Hypothalamus (tissue), 51 donors: ENCODE measurements at regions not wholly inside any gene's neighbourhood (a gene's known extent, or its start where the extent isn't known, plus 50 kb on each side); places are given as distances from the start of the nearest gene placed in this dataset.

Source experiments
- DNase-seq, 51 donors: peaks; one replicate each; lab custom pipeline; 2025; lab: John Stamatoyannopoulos, UW

DNA sequence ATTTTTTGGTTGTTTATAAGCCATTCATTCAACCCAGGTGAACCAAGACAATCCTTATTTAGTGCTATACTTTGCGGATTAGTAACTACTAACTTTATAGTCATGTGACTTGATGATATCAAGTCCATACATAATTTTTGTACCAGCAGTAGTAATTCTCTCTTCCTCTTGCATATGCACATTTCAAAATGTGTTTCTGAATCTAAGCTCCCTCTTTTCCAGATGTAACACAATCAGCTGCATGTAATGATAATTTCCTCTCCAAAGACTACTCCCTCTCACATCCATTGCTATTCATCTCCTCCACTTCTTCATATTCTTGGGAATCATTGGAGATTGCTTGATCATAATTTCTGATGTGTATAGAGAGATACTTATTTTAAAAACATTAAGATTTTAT is 510.1 kb upstream of the CDH18 start:
- no peak for DNase-seq

DNA sequence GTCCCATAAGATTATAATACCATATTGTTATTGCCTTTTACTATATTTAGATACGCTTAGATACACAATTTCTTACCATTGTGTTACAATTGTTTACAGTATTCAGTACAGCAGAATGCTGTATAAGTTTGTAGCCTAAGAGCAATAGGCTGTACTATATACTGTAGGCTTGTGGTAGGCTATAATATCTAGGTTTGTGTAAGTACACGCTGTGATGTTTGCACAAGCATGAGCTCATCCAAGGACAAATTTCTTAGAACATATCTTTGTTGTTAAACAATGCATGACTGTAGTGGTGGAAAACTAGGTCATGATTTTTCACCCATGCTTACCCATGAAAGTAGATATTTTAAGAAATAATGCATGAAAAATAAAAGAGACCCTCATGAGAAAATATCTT is 509.4 kb upstream of the CDH18 start:
- DNase-seq: no peak

DNA sequence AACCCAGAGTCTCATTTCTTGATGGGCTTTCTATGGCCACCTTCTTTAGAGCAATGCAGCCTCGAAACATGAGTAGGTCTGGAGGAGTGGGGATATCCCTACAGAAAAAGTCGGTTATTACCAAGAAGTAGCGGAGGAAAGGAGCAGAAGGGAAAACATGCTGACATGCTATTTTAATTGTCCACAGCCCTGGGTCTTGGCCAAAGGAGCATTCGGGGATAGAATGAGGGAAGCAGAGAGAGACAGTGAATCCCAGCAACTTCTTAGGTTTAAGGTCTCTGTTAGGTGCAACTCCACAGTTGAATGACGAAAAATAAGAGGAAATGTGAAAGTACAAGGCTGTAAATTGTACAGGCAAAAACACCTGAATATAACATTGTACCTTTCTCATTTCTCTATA is 506.7 kb upstream of the CDH18 start:
- no peak for DNase-seq

DNA sequence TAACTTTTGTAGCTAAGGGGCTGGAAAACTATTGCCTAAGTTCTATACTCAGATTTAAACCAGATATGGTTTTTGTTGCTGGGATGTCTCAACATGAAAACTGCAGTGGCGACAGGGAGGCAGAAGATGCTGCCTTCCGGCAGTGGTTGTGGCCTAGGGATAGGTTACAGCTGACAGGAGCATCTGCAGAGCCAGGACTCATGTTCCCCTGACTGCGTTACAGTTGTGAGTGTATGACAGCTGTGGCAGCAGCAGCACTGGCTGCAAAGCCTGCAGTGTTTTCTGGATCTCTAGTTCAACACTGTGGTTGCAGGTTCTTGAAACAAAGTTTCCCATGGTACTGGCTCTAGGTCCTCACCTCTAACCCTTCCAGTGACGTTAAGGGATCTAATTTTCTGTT is 498.8 kb upstream of the CDH18 start:
- no peak for DNase-seq

DNA sequence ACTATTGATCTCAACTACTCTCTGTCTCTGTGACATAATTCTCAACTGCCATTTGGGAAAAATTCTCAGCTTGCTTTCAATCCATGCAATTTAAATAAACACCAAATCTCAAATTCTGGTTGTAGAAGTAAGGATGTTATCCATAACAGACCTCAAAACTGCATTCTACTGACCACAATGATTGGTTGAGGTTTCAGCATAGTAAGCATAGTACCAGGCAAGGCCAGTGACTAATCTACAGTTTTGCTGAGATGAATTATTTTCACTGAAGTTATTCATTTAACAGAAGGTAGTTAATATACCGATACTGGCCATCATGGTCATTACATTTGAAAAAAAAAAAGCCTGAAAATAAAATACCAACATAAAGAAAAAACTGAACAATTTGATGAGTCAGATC is 488.0 kb upstream of the CDH18 start:
- no peak for DNase-seq

DNA sequence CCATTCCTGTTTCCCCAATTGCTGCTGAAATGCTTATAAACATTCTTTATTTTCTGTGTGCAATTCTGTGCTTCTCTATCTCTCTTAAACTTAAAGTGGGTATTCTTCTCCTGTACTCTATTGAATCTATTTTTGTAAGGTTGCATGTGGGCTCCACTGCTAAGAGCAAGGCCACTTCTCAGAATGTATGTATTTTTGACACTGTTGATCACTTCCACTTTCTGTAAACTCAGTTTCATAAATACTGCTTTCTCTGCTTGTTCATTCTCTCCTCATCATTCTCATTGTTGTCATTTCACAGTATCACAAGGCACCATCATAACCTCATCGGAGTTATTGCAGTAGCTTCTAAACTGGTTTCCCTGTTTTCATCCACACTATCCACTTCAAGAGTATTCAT is 483.0 kb upstream of the CDH18 start:
- no peak for DNase-seq

DNA sequence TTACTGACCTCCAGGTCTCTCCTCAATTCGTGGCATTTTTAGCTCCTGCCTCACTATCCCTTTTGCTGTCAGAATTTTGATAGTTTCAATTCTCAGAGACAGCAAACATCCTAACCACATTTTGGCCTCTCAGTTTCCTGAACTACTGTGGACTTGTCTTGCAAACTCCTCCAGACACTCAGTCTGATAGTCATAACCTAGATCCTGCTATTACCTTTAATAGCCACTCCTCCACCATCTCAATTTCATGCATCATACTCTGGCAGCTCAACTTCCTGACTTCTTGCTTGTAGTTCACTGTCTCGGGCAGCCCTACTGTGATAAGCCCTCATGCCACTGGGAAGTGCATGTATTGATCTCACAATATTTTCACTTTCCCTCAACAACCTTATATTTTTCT is 481.8 kb upstream of the CDH18 start:
- DNase-seq: no peak

DNA sequence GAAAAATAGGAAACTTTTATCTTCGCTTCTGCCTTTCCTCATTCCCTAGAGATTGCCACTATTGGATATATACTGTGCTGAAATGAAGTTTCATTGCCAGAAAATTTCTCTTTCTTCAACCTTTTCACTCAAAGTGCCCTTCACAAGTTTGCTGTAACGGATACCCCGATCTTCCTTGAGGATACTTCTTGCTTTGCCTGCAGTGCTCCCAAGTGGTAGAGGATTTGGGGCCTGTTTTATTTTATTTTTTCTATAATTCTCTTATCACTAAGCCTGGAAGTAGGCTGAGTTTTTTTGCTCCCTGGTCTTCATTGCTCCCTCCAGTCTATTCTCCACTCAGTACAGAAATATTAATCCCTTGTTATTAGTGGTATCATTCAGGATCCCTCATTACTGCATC is 481.4 kb upstream of the CDH18 start:
- DNase-seq: no peak

DNA sequence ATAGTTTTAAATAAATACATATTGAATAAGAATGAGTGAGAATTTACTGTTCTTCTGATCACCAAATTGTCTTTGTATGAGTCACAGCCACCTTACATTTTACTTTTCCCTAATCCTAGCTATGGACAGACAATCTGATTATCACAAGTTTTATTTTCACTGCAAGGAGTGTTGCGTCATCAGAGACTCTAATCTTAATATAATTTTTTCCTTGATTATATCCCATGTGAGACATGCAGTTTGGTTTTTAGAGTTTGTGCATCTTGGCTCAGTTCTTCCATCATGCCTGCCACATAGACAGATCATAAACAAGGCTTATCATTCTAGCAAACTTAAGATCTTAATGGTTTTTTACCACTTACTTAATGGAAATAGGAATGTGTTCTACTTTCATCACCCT is 478.5 kb upstream of the CDH18 start:
- DNase-seq: no peak

DNA sequence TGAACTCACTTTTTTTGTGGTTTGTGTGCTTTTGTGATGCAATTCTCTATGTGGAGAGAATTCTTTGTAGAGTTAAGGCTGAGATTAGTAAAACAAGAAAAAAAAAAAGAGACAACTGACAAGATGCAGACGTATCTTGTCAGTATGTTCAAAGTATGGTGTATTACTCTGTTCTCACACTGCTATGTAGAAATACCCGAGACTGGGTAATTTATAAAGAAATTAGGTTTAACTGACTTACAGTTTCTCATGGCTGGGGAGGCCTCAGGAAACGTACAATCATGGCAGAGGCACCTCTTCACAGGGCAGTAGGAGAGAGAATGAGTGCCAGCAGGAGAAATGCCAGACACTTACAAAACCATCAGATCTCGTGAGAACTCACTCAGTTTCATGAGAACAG is 475.2 kb upstream of the CDH18 start:
- DNase-seq: no peak

DNA sequence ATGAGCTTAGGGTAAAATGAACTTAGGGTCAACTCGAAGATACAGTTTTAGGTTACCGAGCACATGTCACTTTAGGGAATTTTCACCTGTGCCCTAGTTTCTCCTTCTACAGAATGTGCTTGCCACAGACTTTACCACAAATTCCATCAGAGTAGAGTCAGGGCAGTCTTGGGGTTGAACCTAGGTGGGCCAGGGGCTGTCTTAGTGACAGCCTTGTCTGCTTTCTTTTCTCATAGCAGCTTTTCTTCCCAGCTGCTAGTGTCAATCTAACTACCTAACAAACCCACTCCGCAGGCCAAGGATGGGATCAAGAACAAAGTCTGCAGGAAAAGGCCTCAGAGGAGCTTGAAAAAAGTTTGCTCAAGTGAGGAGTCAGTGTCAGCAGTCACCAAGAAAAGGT is 458.1 kb upstream of the CDH18 start:
- no peak for DNase-seq

DNA sequence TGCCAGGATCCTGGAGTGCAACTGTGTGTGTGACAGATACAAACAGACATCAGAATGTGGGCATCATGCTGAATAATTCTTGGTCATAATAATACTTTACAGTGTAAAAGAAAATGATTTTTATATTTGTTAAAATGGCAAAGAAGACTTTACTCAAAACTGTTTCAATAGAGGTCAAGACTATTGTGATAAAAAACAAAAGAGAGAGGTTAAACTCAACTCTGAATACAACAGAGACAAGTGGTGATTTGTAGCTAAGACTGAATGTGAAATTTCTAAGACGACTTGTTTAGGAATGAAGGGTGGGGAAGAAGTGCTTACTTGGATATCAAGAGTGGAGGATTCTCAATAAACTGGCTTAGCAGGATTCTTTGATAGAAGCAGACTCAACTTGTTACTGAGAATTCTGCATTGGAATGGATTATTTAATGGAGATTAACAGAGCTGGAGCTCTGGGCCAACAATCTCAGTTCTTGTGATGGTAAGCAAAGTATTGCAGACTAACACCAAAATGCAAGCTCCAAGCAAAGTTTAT is 457.4 kb upstream of the CDH18 start:
- no peak for DNase-seq

DNA sequence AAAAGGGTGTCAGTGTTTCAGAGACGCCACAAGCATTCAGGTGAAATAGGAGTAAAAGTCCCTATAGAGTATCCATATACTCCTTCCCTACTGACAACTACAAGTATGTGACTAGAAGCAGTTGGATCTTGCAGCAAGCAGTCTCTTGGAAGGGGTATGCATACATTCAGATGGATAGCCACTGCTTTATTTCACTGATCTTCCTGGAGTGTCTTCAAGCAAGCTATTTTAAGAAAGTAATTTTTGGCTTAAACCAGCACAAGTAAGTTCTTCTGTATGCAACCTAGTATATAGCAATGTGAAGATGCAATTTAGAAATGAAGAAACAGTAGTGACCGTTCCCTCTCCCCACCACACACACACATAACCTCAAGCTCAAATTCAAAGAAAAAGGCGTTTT is 446.8 kb upstream of the CDH18 start:
- DNase-seq: no peak

DNA sequence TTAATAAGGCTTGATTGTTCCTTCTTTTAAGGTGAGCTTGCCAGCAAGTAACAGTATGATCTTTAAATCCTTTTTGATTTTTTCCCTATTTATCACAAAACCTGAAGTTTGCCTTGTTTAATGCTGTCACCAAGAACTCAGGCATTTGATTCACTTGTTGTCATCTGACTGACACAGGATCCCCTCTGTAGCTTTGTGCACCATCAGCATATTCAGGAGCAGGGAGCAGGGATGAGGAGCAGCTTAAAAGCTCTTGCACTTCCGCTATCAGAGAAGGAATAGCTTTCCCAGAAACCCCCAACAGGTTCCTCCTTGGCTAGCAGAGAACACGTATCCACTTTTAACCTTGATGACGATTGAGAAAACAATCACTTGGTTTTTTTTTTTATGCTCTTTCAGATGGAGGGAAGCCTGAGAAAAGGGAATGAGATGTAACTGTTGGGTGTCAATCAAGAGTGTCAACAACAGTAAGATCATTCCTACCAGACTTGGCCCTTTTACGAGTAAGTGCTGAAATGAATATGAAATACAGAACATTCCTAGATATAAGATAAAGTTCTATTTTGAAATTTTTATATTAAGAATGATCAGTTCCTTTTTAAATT is 433.1 kb upstream of the CDH18 start:
- no peak for DNase-seq
